HL-60 (cell line): ENCODE measurements at regions not wholly inside any gene's neighbourhood (a gene's known extent, or its start where the extent isn't known, plus 50 kb on each side); places are given as distances from the start of the nearest gene placed in this dataset.

Experiments used
- DNase-seq, 2 experiments: peaks; one replicate each; pipeline ENCODE4 v3.0.0-alpha.2; 2010 to 2020; ENCODE audit warnings: low read depth in 1 of 2, low spot score in 1 of 2
- H3K27ac ChIP-seq: fragments of 250-450 bp; sonication (Bioruptor Pico); replicated peaks from 2 replicates; pipeline ENCODE4 v1.5.1; 2020; ENCODE audit warnings: mild to moderate bottlenecking, moderate library complexity
- H3K27me3 ChIP-seq: fragments of 250-450 bp; sonication (Bioruptor Pico); 2 replicates; pipeline ENCODE4 v1.5.1; 2021; ENCODE audit warnings: mild to moderate bottlenecking, moderate library complexity; ENCODE audit not compliant: insufficient read depth, poor library complexity, severe bottlenecking
- H3K4me3 ChIP-seq: replicated peaks from 2 replicates; pipeline ENCODE4 v1.5.1; 2011; ENCODE audit warnings: mild to moderate bottlenecking, control low read depth, low read length; ENCODE audit not compliant: insufficient read depth
- CTCF ChIP-seq: IDR thresholded peaks from one replicate; pipeline ENCODE4 v1.5.1; 2011; ENCODE audit warnings: low read length, control low read depth, inconsistent platforms; ENCODE audit not compliant: insufficient read depth
- GABPA ChIP-seq: IDR thresholded peaks from 2 replicates; pipeline ENCODE4 v1.6.1; 2012; ENCODE audit warnings: low read depth
- POLR2AphosphoS5 ChIP-seq: IDR thresholded peaks from 2 replicates; pipeline ENCODE4 v1.6.1; 2012; ENCODE audit warnings: low read depth
- SPI1 ChIP-seq: IDR thresholded peaks from 2 replicates; pipeline ENCODE4 v1.6.1; 2012; ENCODE audit warnings: low read depth, mild to moderate bottlenecking, borderline replicate concordance
- TF ChIP-seq, protein P1 (sequence below): IDR thresholded peaks from 2 replicates; pipeline ENCODE4 v1.6.1; 2012; ENCODE audit warnings: low read depth; ENCODE audit not compliant: insufficient replicate concordance

DNA sequence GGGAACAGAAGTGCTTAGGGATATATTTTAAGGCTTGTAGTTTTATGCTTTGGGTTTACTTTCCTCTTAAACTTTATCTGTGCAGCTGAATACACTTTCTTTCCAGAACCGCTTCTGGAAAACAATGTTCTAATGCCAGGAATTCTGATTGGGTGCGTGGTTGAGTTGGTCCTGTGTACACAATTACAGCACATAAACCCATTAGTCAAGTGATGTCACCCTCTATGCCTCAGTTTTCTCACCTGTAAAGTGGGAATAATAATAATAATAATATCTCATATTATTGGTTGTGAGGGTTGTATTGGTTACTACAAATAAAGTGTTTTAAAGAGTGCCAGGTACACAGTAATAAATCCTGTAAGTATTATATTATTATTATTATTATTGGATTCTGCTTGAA is 129.2 kb downstream of the MID1IP1 start:
- DNase-seq = no peak
- Histone ChIP-seq H3K27me3 (no peaks in the 10 kb centered on the region), H3K4me3 (no peak overlapping the region), H3K27ac (no peak overlapping the region)
- TF ChIP-seq CTCF (no peak), GABPA (no peak), POLR2AphosphoS5 (no peak), SPI1 (no peak)
- TF ChIP-seq, protein P1, sequence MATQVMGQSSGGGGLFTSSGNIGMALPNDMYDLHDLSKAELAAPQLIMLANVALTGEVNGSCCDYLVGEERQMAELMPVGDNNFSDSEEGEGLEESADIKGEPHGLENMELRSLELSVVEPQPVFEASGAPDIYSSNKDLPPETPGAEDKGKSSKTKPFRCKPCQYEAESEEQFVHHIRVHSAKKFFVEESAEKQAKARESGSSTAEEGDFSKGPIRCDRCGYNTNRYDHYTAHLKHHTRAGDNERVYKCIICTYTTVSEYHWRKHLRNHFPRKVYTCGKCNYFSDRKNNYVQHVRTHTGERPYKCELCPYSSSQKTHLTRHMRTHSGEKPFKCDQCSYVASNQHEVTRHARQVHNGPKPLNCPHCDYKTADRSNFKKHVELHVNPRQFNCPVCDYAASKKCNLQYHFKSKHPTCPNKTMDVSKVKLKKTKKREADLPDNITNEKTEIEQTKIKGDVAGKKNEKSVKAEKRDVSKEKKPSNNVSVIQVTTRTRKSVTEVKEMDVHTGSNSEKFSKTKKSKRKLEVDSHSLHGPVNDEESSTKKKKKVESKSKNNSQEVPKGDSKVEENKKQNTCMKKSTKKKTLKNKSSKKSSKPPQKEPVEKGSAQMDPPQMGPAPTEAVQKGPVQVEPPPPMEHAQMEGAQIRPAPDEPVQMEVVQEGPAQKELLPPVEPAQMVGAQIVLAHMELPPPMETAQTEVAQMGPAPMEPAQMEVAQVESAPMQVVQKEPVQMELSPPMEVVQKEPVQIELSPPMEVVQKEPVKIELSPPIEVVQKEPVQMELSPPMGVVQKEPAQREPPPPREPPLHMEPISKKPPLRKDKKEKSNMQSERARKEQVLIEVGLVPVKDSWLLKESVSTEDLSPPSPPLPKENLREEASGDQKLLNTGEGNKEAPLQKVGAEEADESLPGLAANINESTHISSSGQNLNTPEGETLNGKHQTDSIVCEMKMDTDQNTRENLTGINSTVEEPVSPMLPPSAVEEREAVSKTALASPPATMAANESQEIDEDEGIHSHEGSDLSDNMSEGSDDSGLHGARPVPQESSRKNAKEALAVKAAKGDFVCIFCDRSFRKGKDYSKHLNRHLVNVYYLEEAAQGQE = no peak

- TF ChIP-seq SPI1 (no peak), GABPA (no peak), CTCF (no peak)
- TF ChIP-seq, protein P1 = no peak
- DNase-seq = no peak
- no peaks in the 10 kb centered on the region for H3K27me3 ChIP-seq
- no peak overlapping the region for H3K27ac ChIP-seq
- no peak overlapping the region for H3K4me3 ChIP-seq
Observed at GRCh38 chrX:38935561-38935960, 134.3 kb downstream of the MID1IP1 start.

GRCh38 chrX:38937400-38937799 is 136.1 kb downstream of the MID1IP1 start:
- no peak for DNase-seq

More at GRCh38 chrX:38937400-38937799, 136.1 kb downstream of the MID1IP1 start:
- H3K27ac ChIP-seq = no peak overlapping the region
- TF ChIP-seq CTCF = no peak
- TF ChIP-seq POLR2AphosphoS5 = no peak
- TF ChIP-seq GABPA = no peak
- TF ChIP-seq SPI1 = no peak
- TF ChIP-seq, protein P1 = no peak
- no peaks in the 10 kb centered on the region for H3K27me3 ChIP-seq
- H3K4me3 ChIP-seq = no peak overlapping the region
